ENCODE measurements at regions not wholly inside any gene's neighbourhood (a gene's known extent, or its start where the extent isn't known, plus 50 kb on each side); places are given as distances from the start of the nearest gene placed in this dataset.

DNA sequence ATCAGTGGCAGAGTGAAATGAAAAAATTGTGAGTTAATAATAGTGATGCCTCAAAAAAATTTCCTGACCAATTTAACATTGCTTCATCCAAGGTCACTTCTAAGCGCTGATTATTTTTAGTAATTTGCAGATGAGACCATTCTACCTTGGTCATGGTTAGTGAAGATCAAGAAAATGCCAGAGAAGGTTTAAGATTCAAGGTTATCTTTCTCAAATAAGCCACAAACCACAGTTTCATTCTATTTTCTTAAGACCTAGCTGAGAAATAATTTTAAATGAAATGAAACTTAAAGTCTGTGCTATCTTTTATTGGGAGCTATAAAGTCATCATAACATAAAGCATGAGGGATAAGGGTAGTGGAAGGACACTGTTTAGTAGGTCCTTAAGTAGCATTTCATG, 353.9 kb upstream of the NAALADL2 start:
- no peak overlapping the region for H3K4me2 ChIP-seq (ENCODE audit: low read depth, low read length, poor library complexity, severe bottlenecking)
- no peaks in the 10 kb centered on the region for H3F3A ChIP-seq (ENCODE audit: insufficient read depth)
- TF ChIP-seq, protein P1, sequence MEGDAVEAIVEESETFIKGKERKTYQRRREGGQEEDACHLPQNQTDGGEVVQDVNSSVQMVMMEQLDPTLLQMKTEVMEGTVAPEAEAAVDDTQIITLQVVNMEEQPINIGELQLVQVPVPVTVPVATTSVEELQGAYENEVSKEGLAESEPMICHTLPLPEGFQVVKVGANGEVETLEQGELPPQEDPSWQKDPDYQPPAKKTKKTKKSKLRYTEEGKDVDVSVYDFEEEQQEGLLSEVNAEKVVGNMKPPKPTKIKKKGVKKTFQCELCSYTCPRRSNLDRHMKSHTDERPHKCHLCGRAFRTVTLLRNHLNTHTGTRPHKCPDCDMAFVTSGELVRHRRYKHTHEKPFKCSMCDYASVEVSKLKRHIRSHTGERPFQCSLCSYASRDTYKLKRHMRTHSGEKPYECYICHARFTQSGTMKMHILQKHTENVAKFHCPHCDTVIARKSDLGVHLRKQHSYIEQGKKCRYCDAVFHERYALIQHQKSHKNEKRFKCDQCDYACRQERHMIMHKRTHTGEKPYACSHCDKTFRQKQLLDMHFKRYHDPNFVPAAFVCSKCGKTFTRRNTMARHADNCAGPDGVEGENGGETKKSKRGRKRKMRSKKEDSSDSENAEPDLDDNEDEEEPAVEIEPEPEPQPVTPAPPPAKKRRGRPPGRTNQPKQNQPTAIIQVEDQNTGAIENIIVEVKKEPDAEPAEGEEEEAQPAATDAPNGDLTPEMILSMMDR (IDR thresholded peaks at IDR 0.05; ENCODE audit: insufficient read depth, low read length, poor library complexity, severe bottlenecking): no peak
- no peak for TF ChIP-seq EZH2phosphoT487 (conservative IDR thresholded peaks at IDR 0.05; ENCODE audit: low read length)
- H2AFZ ChIP-seq (ENCODE audit: low read depth, low read length, severe bottlenecking): no peak overlapping the region
- H3K27me3 ChIP-seq (ENCODE audit: low read length): no peaks in the 10 kb centered on the region
- H3K9me3 ChIP-seq (ENCODE audit: insufficient read depth, low read length): no peaks in the 10 kb centered on the region
- no peak overlapping the region for H3K9ac ChIP-seq (ENCODE audit: low read length)
- no peaks in the 10 kb centered on the region for H4K20me1 ChIP-seq (ENCODE audit: low read depth, low read length)
- no peaks in the 10 kb centered on the region for H3K36me3 ChIP-seq (ENCODE audit: low read length)
- no peaks in the 10 kb centered on the region for H3K79me2 ChIP-seq (ENCODE audit: insufficient read depth, low read length)
- no peaks in the 10 kb centered on the region for H3K9me2 ChIP-seq (replicated peaks; ENCODE audit: insufficient read depth, low read length)
- no peak overlapping the region for H3K27ac ChIP-seq (ENCODE audit: low read depth, low read length)
- no peak overlapping the region for H3K4me3 ChIP-seq (ENCODE audit: insufficient read depth, low read length, poor library complexity, severe bottlenecking)

GRCh38 chr3:174524203-174524602, 334.9 kb upstream of the NAALADL2 start:
- TF ChIP-seq, protein P1 (IDR thresholded peaks at IDR 0.05; ENCODE audit: insufficient read depth, low read length, poor library complexity, severe bottlenecking): no peak
- TF ChIP-seq EZH2phosphoT487 (conservative IDR thresholded peaks at IDR 0.05; ENCODE audit: low read length): no peak
- Histone ChIP-seq H2AFZ (ENCODE audit: low read depth, low read length, severe bottlenecking) (no peak overlapping the region), H3F3A (ENCODE audit: insufficient read depth) (no peaks in the 10 kb centered on the region), H3K4me3 (ENCODE audit: insufficient read depth, low read length, poor library complexity, severe bottlenecking) (no peak overlapping the region), H3K9me3 (ENCODE audit: insufficient read depth, low read length) (no peaks in the 10 kb centered on the region), H3K36me3 (ENCODE audit: low read length) (no peaks in the 10 kb centered on the region), H3K9ac (ENCODE audit: low read length) (no peak overlapping the region), H3K27me3 (ENCODE audit: low read length) (no peaks in the 10 kb centered on the region), H3K4me2 (ENCODE audit: low read depth, low read length, poor library complexity, severe bottlenecking) (no peak overlapping the region), H3K9me2 (replicated peaks; ENCODE audit: insufficient read depth, low read length) (no peaks in the 10 kb centered on the region), H3K27ac (ENCODE audit: low read depth, low read length) (no peak overlapping the region), H3K79me2 (ENCODE audit: insufficient read depth, low read length) (no peaks in the 10 kb centered on the region), H4K20me1 (ENCODE audit: low read depth, low read length) (no peaks in the 10 kb centered on the region)

DNA sequence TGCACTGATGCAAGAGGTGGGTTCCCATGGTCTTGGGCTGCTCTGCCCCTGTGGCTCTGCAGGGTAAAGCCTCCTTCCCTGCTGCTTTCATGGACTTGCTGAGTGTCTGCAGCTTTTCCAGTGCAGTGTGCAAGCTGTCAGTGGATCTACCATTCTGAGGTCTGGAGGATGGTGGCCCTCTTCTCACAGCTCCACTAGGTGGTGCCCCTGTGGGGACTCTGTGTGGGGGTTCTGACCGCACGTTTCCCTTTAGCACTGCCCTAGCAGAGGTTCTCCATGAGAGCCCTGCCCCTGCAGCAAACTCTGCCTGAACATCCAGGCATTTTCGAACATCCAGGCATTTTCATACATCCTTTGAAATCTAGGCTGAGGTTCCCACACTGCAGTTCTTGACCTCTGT, 329.8 kb upstream of the NAALADL2 start:
- no peaks in the 10 kb centered on the region for H3K27me3 ChIP-seq (ENCODE audit: low read length)
- TF ChIP-seq, protein P1 (IDR thresholded peaks at IDR 0.05; ENCODE audit: insufficient read depth, low read length, poor library complexity, severe bottlenecking): no peak
- H3K36me3 ChIP-seq (ENCODE audit: low read length): no peaks in the 10 kb centered on the region
- H3F3A ChIP-seq (ENCODE audit: insufficient read depth): no peaks in the 10 kb centered on the region
- H3K4me3 ChIP-seq (ENCODE audit: insufficient read depth, low read length, poor library complexity, severe bottlenecking): no peak overlapping the region
- no peaks in the 10 kb centered on the region for H3K9me3 ChIP-seq (ENCODE audit: insufficient read depth, low read length)
- H3K9me2 ChIP-seq (replicated peaks; ENCODE audit: insufficient read depth, low read length): no peaks in the 10 kb centered on the region
- no peak overlapping the region for H3K4me2 ChIP-seq (ENCODE audit: low read depth, low read length, poor library complexity, severe bottlenecking)
- H3K27ac ChIP-seq (ENCODE audit: low read depth, low read length): no peak overlapping the region
- no peaks in the 10 kb centered on the region for H4K20me1 ChIP-seq (ENCODE audit: low read depth, low read length)
- no peaks in the 10 kb centered on the region for H3K79me2 ChIP-seq (ENCODE audit: insufficient read depth, low read length)
- no peak overlapping the region for H2AFZ ChIP-seq (ENCODE audit: low read depth, low read length, severe bottlenecking)
- H3K9ac ChIP-seq (ENCODE audit: low read length): no peak overlapping the region
